HCT116 (cell line): ENCODE measurements at regions not wholly inside any gene's neighbourhood (a gene's known extent, or its start where the extent isn't known, plus 50 kb on each side); places are given as distances from the start of the nearest gene placed in this dataset.

Experiments used
- ATAC-seq: fragments of 200-7000 bp; cut with Tn5 transposase; 2 replicates; pipeline ENCODE4 v1.9.1; 2020; ENCODE audit warnings: mild to moderate bottlenecking, moderate library complexity
- BruUV-seq: library from RNA; stranded (reverse); fragments of 400-500 nt; replicated peaks from 2 replicates; lab custom pipeline; 2021; lab: Mats Ljungman, UMichigan
- CTCF ChIA-PET: fragments of 300-600 bp; sonication (Branson Sonifier 250); formaldehyde crosslinking; loops from one replicate; lab custom pipeline; 2021; ENCODE audit warnings: antibody characterized with exemption; lab: Charles Lee
- POLR2A ChIA-PET: fragments of 300-600, 350-600 bp; sonication (Branson Sonifier 250); formaldehyde crosslinking; loops from one replicate; lab custom pipeline; 2021; ENCODE audit warnings: antibody characterized with exemption; lab: Charles Lee
- RAD21 ChIA-PET, 2 experiments: fragments of 300-600 bp; sonication (Branson Sonifier 250); formaldehyde crosslinking; loops; one replicate each; lab custom pipeline; 2023; ENCODE audit warnings: low total read pairs in 2 of 2; ENCODE audit not compliant: uncharacterized antibody in 2 of 2, unreplicated experiment in 2 of 2, low non-redundant PET in 1 of 2; lab: Charles Lee
- DNase-seq: peaks from one replicate; pipeline ENCODE4 v3.0.0-alpha.2; 2010; ENCODE audit warnings: low read depth, low spot score
- H2AFZ ChIP-seq: fragments of 200-600 bp; shearing (Covaris generic), sonication (generic); 2 replicates; pipeline ENCODE4 v1.6.1; 2017; ENCODE audit warnings: low read depth, mixed run types, mixed read lengths, antibody characterized with exemption, low read length; ENCODE audit not compliant: poor library complexity, severe bottlenecking
- H3K27ac ChIP-seq: 2 replicates; pipeline ENCODE4 v1.5.1; 2012; ENCODE audit warnings: low read depth, low read length
- H3K27me3 ChIP-seq: fragments of 200-600 bp; sonication (generic); 2 replicates; pipeline ENCODE4 v1.6.1; 2016; ENCODE audit warnings: mixed run types, low read length, mixed read lengths; ENCODE audit not compliant: insufficient read depth
- H3K36me3 ChIP-seq, 2 experiments: fragments of 200-500 bp in 1 of 2; fragments of 200-600 bp in 1 of 2; sonication (Bioruptor generic) in 1 of 2; sonication (generic) in 1 of 2; 2 replicates each; pipeline versions ENCODE4 v1.5.1 to v1.6.1; 2014 to 2016; ENCODE audit warnings: low read length in 2 of 2, inconsistent platforms in 1 of 2, mixed read lengths in 1 of 2, mixed run types in 1 of 2; ENCODE audit not compliant: insufficient read depth in 2 of 2, control insufficient read depth in 1 of 2
- H3K4me1 ChIP-seq, 2 experiments: fragments of 200-600 bp in 1 of 2; sonication (generic) in 1 of 2; 2 replicates each; pipeline versions ENCODE4 v1.5.1 to v1.6.1; 2012 to 2017; ENCODE audit warnings: low read length in 2 of 2, inconsistent platforms in 1 of 2, mild to moderate bottlenecking in 1 of 2, mixed read lengths in 1 of 2, mixed run types in 1 of 2, moderate library complexity in 1 of 2; ENCODE audit not compliant: insufficient read depth in 2 of 2, control insufficient read depth in 1 of 2
- H3K4me2 ChIP-seq: fragments of 200-600 bp; sonication (generic); 2 replicates; pipeline ENCODE4 v1.6.1; 2017; ENCODE audit warnings: mixed run types, low read length, mixed read lengths
- H3K4me3 ChIP-seq, 2 experiments: fragments of 200-600 bp in 1 of 2; sonication (generic) in 1 of 2; replicated peaks in 1 of 2; 2 replicates each; pipeline ENCODE4 v1.5.1; 2011 to 2016; ENCODE audit warnings: low read length in 2 of 2, control low read depth in 1 of 2, low read depth in 1 of 2, mild to moderate bottlenecking in 1 of 2, mixed read lengths in 1 of 2, mixed run types in 1 of 2
- H3K79me2 ChIP-seq: fragments of 200-600 bp; sonication (generic); 2 replicates; pipeline ENCODE4 v1.6.1; 2017; ENCODE audit warnings: mild to moderate bottlenecking, mixed run types, low read length, moderate library complexity, mixed read lengths; ENCODE audit not compliant: insufficient read depth
- H3K9ac ChIP-seq: fragments of 200-600 bp; sonication (generic); 2 replicates; pipeline ENCODE4 v1.6.1; 2016; ENCODE audit warnings: low read length, mixed read lengths
- H3K9me2 ChIP-seq: fragments of 200-600 bp; sonication (generic), shearing (Covaris generic); 2 replicates; pipeline ENCODE4 v1.6.1; 2017; ENCODE audit warnings: mixed run types, mild to moderate bottlenecking, moderate library complexity; ENCODE audit not compliant: insufficient read depth
- H3K9me3 ChIP-seq, 2 experiments: fragments of 200-500 bp in 1 of 2; fragments of 200-600 bp in 1 of 2; sonication (Bioruptor generic) in 1 of 2; sonication (generic) in 1 of 2; 2 replicates each; pipeline ENCODE4 v1.6.1; 2014 to 2017; ENCODE audit warnings: low read length in 2 of 2, mixed read lengths in 2 of 2, inconsistent platforms in 1 of 2, low read depth in 1 of 2, mild to moderate bottlenecking in 1 of 2, mixed run types in 1 of 2, moderate library complexity in 1 of 2; ENCODE audit not compliant: control insufficient read depth in 1 of 2, insufficient read depth in 1 of 2
- H4K20me1 ChIP-seq: fragments of 200-600 bp; sonication (generic), shearing (Covaris generic); 2 replicates; pipeline ENCODE4 v1.6.1; 2017; ENCODE audit warnings: mixed run types, mild to moderate bottlenecking, moderate library complexity; ENCODE audit not compliant: insufficient read depth
- CBX3 ChIP-seq: IDR thresholded peaks from 2 replicates; pipeline ENCODE4 v1.6.1; 2012; ENCODE audit warnings: low read depth
- EGR1 ChIP-seq: IDR thresholded peaks from 2 replicates; pipeline ENCODE4 v1.6.1; 2012; ENCODE audit warnings: low read depth
- EZH2 ChIP-seq: fragments of 200-600 bp; sonication (generic); IDR thresholded peaks from 2 replicates; pipeline ENCODE4 v1.6.1; 2017; ENCODE audit warnings: antibody characterized with exemption, mixed run types
- POLR2A ChIP-seq: IDR thresholded peaks from 2 replicates; pipeline ENCODE4 v1.7.0; 2011; ENCODE audit warnings: borderline replicate concordance; ENCODE audit not compliant: insufficient read depth, insufficient read length; ENCODE audit errors: extremely low read depth
- SP1 ChIP-seq: IDR thresholded peaks from 2 replicates; pipeline ENCODE4 v1.6.1; 2012; ENCODE audit warnings: low read depth
- SRF ChIP-seq: IDR thresholded peaks from 2 replicates; pipeline ENCODE4 v1.6.1; 2012; ENCODE audit warnings: low read depth
- ZNF274 ChIP-seq: fragments of 200-500 bp; sonication (Bioruptor generic); IDR thresholded peaks from 2 replicates; pipeline ENCODE4 v1.6.1; 2014; ENCODE audit warnings: mild to moderate bottlenecking, low read depth, low read length, inconsistent platforms
- intact Hi-C: fragments of 100-400 bp; cut with micrococcal nuclease; formaldehyde crosslinking; loops from 2 replicates; pipeline ENCODE4 v1.10.0; 2022
- TF ChIP-seq, protein P1 (sequence below): IDR thresholded peaks from 2 replicates; pipeline ENCODE4 v1.6.1; 2012
- TF ChIP-seq, protein P2 (sequence below): IDR thresholded peaks from 2 replicates; pipeline ENCODE4 v1.6.1; 2012; ENCODE audit warnings: low read depth

- Histone ChIP-seq H3K4me3 (no peak overlapping the region), H3K36me3 (no peaks in the 10 kb centered on the region), H3K27me3 (no peaks in the 10 kb centered on the region), H4K20me1 (no peaks in the 10 kb centered on the region), H2AFZ (no peak overlapping the region), H3K4me2 (no peak overlapping the region), H3K27ac (no peak overlapping the region), H3K4me1 (peaks cover 0 to 6% of the 10 kb centered on the region in 2 experiments; a peak in 1 of 4 replicates), H3K9ac (no peak overlapping the region), H3K9me3 (no peaks in the 10 kb centered on the region), H3K79me2 (no peaks in the 10 kb centered on the region), H3K9me2 (no peaks in the 10 kb centered on the region)
- ChIA-PET POLR2A (no interaction called here), RAD21 (no interaction called here), CTCF (no interaction called here)
- TF ChIP-seq, protein P1, sequence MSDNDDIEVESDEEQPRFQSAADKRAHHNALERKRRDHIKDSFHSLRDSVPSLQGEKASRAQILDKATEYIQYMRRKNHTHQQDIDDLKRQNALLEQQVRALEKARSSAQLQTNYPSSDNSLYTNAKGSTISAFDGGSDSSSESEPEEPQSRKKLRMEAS = no peak
- TF ChIP-seq SP1 (no peak), SRF (no peak), EGR1 (no peak)
- intact Hi-C loops = no loop called here
- ATAC-seq = no peak
- DNase-seq = no peak
- no TSS peak for BruUV-seq
Observed at GRCh38 chrX:10922835-10923234, 188.3 kb upstream of the HCCS start.

DNA sequence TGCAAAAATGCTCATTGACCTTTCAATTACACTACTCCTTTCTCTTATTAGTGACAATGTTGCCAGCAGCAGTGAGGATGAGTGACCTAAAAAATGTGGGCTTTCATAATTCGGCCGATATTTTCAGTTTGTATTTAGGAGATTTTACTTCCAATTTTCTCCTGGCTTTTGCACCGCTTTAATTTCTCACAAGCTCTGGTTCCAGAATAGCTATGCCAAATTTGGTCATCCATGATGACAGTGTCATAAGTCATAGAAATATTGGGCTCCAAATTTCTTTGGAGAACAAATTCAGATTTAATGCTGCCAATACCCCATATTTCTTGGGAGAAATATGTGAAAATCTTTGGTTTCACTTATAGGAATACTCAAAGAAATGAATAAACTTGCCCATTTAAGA lies 187.7 kb upstream of the HCCS start:
- ChIA-PET POLR2A (no interaction called here), RAD21 (no interaction called here), CTCF (no interaction called here)
- Histone ChIP-seq H2AFZ (no peak overlapping the region), H3K27ac (no peak overlapping the region), H3K4me3 (no peak overlapping the region), H3K4me2 (no peak overlapping the region), H4K20me1 (no peaks in the 10 kb centered on the region), H3K27me3 (no peaks in the 10 kb centered on the region), H3K4me1 (peaks cover 0 to 6% of the 10 kb centered on the region in 2 experiments; a peak in 1 of 4 replicates), H3K79me2 (no peaks in the 10 kb centered on the region), H3K9ac (no peak overlapping the region), H3K9me3 (no peaks in the 10 kb centered on the region), H3K9me2 (no peaks in the 10 kb centered on the region), H3K36me3 (no peaks in the 10 kb centered on the region)
- DNase-seq (no peak), ATAC-seq (no peak)
- intact Hi-C loops = no loop called here
- TF ChIP-seq, protein P2, sequence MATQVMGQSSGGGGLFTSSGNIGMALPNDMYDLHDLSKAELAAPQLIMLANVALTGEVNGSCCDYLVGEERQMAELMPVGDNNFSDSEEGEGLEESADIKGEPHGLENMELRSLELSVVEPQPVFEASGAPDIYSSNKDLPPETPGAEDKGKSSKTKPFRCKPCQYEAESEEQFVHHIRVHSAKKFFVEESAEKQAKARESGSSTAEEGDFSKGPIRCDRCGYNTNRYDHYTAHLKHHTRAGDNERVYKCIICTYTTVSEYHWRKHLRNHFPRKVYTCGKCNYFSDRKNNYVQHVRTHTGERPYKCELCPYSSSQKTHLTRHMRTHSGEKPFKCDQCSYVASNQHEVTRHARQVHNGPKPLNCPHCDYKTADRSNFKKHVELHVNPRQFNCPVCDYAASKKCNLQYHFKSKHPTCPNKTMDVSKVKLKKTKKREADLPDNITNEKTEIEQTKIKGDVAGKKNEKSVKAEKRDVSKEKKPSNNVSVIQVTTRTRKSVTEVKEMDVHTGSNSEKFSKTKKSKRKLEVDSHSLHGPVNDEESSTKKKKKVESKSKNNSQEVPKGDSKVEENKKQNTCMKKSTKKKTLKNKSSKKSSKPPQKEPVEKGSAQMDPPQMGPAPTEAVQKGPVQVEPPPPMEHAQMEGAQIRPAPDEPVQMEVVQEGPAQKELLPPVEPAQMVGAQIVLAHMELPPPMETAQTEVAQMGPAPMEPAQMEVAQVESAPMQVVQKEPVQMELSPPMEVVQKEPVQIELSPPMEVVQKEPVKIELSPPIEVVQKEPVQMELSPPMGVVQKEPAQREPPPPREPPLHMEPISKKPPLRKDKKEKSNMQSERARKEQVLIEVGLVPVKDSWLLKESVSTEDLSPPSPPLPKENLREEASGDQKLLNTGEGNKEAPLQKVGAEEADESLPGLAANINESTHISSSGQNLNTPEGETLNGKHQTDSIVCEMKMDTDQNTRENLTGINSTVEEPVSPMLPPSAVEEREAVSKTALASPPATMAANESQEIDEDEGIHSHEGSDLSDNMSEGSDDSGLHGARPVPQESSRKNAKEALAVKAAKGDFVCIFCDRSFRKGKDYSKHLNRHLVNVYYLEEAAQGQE = no peak
- no peak for TF ChIP-seq ZNF274
- no peak for TF ChIP-seq CBX3
- TF ChIP-seq EZH2 = no peak
- no peak for TF ChIP-seq POLR2A
- BruUV-seq = no TSS peak
